ENCODE measurements at regions not wholly inside any gene's neighbourhood (a gene's known extent, or its start where the extent isn't known, plus 50 kb on each side); places are given as distances from the start of the nearest gene placed in this dataset.

DNA sequence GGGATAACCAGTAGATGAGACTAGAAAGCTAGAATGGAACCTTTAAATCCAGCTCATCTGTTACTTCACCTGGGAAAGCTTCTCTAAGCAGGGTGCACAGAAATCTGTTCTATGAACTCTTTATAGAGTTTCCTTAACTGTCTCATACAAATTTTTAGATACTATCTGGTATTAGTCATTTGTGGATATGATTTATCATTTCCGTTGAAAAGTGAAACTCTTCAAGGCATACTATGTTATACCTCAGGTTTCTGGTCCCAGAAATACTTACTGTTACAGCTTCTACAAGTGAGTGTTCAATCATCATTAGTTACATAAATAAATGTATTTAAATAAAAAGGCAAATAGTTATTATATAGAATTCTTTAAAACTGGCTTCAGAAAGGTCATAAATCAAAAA is 298.3 kb upstream of the AGA start:
- H3K9me3 ChIP-seq (ENCODE audit: severe bottlenecking) = peaks cover 2% of the 10 kb centered on the region
- no peak overlapping the region for H3K27ac ChIP-seq
- H3K27me3 ChIP-seq (ENCODE audit: insufficient read depth, low read depth, severe bottlenecking) = peaks cover 40% of the 10 kb centered on the region
- DNase-seq = no peak
- TF ChIP-seq, protein P1, sequence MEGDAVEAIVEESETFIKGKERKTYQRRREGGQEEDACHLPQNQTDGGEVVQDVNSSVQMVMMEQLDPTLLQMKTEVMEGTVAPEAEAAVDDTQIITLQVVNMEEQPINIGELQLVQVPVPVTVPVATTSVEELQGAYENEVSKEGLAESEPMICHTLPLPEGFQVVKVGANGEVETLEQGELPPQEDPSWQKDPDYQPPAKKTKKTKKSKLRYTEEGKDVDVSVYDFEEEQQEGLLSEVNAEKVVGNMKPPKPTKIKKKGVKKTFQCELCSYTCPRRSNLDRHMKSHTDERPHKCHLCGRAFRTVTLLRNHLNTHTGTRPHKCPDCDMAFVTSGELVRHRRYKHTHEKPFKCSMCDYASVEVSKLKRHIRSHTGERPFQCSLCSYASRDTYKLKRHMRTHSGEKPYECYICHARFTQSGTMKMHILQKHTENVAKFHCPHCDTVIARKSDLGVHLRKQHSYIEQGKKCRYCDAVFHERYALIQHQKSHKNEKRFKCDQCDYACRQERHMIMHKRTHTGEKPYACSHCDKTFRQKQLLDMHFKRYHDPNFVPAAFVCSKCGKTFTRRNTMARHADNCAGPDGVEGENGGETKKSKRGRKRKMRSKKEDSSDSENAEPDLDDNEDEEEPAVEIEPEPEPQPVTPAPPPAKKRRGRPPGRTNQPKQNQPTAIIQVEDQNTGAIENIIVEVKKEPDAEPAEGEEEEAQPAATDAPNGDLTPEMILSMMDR (IDR thresholded peaks at IDR 0.05; ENCODE audit: low read depth, low read length) = no peak
- H3K4me3 ChIP-seq (ENCODE audit: low read depth, low read length) = no peak overlapping the region
- H3K36me3 ChIP-seq = no peaks in the 10 kb centered on the region

DNA sequence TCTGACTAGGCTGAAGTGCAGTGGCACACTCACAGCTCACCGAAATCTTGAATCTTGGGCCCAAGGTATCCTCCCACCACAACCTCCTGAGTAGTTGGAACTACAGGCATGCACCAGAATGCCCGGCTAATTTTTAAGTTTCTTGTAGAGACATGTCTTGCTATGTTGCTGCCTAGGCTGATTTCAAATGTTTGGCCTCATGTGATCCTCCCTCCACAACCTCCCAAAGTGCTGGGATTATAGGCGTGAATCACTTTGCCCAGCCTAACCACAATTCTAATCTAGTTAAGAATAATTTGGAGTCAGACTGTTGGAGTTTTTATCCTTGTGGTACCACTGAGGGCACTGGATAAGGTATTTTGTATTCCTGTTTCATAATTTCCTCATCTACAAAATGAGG is 317.5 kb upstream of the AGA start:
- Histone ChIP-seq H3K4me3 (ENCODE audit: low read depth, low read length) (no peak overlapping the region), H3K36me3 (no peaks in the 10 kb centered on the region), H3K9me3 (ENCODE audit: severe bottlenecking) (no peaks in the 10 kb centered on the region), H3K27ac (no peak overlapping the region), H3K27me3 (ENCODE audit: insufficient read depth, low read depth, severe bottlenecking) (peaks cover 47% of the 10 kb centered on the region)
- no peak for DNase-seq
- TF ChIP-seq, protein P1 (IDR thresholded peaks at IDR 0.05; ENCODE audit: low read depth, low read length) = no peak

DNA sequence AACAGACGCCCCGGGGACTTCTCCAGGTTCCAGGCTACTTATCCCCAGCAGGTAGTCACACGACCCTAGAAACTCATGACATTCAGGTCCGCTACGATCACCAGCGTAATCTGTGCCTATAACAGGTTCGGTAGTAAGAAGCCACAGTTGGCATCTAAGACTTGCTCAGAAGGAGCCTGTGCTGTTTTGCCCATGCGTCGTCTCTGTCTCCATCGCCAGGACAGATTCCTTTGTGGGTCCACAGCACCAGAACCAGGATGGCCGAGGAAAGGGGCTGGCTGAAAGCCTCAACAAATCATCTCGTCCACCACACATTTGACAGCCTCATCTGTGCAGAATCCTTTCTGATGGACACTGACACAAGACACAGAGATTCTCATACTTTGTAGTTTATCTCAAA is 319.5 kb upstream of the AGA start:
- H3K4me3 ChIP-seq (ENCODE audit: low read depth, low read length) = no peak overlapping the region
- TF ChIP-seq, protein P1 (IDR thresholded peaks at IDR 0.05; ENCODE audit: low read depth, low read length) = no peak
- no peaks in the 10 kb centered on the region for H3K9me3 ChIP-seq (ENCODE audit: severe bottlenecking)
- H3K27me3 ChIP-seq (ENCODE audit: insufficient read depth, low read depth, severe bottlenecking) = peaks cover 44% of the 10 kb centered on the region
- H3K27ac ChIP-seq = no peak overlapping the region
- DNase-seq = no peak
- H3K36me3 ChIP-seq = no peaks in the 10 kb centered on the region

DNA sequence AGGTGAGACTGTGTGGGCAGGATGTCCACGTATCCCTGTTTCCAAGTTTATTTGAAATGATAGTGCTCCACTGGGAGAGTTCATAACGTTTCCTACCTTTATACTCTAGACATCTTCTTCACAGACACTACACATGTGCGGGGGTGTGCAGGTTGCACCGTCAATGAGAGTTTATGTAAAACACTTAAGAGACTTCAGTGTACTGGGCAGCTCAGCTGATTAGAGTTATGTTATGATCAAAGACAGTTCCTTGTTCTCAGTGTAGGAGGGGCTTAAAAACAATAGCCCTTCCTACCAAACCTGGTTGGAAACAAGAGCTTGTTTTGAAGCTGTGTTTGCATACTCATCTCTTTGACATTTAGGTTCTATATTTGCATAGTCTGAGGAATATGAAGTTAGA is 326.9 kb upstream of the AGA start:
- DNase-seq = no peak
- Histone ChIP-seq H3K36me3 (no peaks in the 10 kb centered on the region), H3K27me3 (ENCODE audit: insufficient read depth, low read depth, severe bottlenecking) (peaks cover 60% of the 10 kb centered on the region), H3K27ac (no peak overlapping the region), H3K9me3 (ENCODE audit: severe bottlenecking) (no peaks in the 10 kb centered on the region), H3K4me3 (ENCODE audit: low read depth, low read length) (no peak overlapping the region)
- TF ChIP-seq, protein P1 (IDR thresholded peaks at IDR 0.05; ENCODE audit: low read depth, low read length) = no peak

DNA sequence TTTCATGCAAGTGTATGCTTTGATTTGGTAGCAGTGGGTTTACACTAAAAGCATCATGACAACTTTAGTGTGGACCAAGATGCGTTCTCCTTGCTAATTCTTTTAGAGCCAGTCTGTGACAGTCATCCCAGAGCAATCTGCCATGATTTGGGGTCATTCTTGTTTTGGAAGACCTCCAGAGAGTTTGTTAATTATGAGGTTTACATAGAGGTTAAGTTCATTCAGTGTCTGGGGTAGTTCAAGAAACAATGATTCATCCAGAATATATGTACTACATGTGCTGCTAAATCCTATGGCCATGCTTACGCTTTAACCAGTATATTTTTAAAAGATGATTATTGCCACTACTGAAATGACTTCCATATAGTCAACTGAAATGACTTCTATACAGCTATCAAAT is 328.5 kb upstream of the AGA start:
- no peaks in the 10 kb centered on the region for H3K9me3 ChIP-seq (ENCODE audit: severe bottlenecking)
- no peak overlapping the region for H3K27ac ChIP-seq
- TF ChIP-seq, protein P1 (IDR thresholded peaks at IDR 0.05; ENCODE audit: low read depth, low read length) = no peak
- peaks cover 55% of the 10 kb centered on the region for H3K27me3 ChIP-seq (ENCODE audit: insufficient read depth, low read depth, severe bottlenecking)
- H3K4me3 ChIP-seq (ENCODE audit: low read depth, low read length) = no peak overlapping the region
- H3K36me3 ChIP-seq = no peaks in the 10 kb centered on the region
- no peak for DNase-seq

DNA sequence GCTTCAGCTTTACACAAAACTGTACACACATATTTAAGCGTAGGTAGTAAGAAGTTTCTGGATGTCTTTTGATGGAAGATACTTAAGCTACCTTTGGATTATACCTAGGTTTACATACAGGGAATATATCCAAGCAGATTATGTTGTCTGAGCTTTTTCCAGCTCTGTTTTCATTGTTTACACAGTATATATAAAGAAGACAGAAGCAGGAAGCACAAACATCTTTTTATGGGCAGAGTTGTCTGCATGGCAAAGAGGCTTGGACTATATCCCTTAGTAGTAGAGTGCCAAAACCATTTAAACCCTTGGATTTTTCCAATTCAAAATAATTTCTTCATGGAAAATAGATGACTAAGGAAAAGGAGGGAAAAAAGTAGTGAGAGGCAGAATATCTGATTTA is 329.4 kb upstream of the AGA start:
- TF ChIP-seq, protein P1 (IDR thresholded peaks at IDR 0.05; ENCODE audit: low read depth, low read length) = no peak
- Histone ChIP-seq H3K36me3 (no peaks in the 10 kb centered on the region), H3K4me3 (ENCODE audit: low read depth, low read length) (no peak overlapping the region), H3K27ac (no peak overlapping the region), H3K27me3 (ENCODE audit: insufficient read depth, low read depth, severe bottlenecking) (peaks cover 55% of the 10 kb centered on the region), H3K9me3 (ENCODE audit: severe bottlenecking) (no peaks in the 10 kb centered on the region)
- no peak for DNase-seq
